ENCODE measurements at regions not wholly inside any gene's neighbourhood (a gene's known extent, or its start where the extent isn't known, plus 50 kb on each side); places are given as distances from the start of the nearest gene placed in this dataset.

- WGBS, 2 donors, result 80 to 85% methylated on average over 1 of the region's 1 CpG
- no peak for DNase-seq (ENCODE audit: low spot score in 2 of 2)
- no peak for TF ChIP-seq CTCF (IDR thresholded peaks at IDR 0.05)
- TF ChIP-seq POLR2A (IDR thresholded peaks at IDR 0.05), result no peak
- intact Hi-C loops (cut with DNase I; ENCODE audit: low total_unique reads), result no loop called here
- H3K4me3 ChIP-seq (ENCODE audit: low read depth, poor library complexity, severe bottlenecking), result no peak overlapping the region
These were observed 1400.0 kb upstream of the FLRT2 start for GRCh38 chr14:84129941-84130340.

- H3K4me3 ChIP-seq (ENCODE audit: low read depth, poor library complexity, severe bottlenecking), result no peak overlapping the region
- TF ChIP-seq POLR2A (IDR thresholded peaks at IDR 0.05), result no peak
- no peak for TF ChIP-seq CTCF (IDR thresholded peaks at IDR 0.05)
- intact Hi-C loops (cut with DNase I; ENCODE audit: low total_unique reads), result no loop called here
- no peak for DNase-seq (ENCODE audit: low spot score in 2 of 2)
These were observed 1398.0 kb upstream of the FLRT2 start for GRCh38 chr14:84131924-84132323.

- 70 to 74% methylated on average over 2 of the region's 2 CpGs for WGBS, 2 donors
- no peak overlapping the region for H3K4me3 ChIP-seq (ENCODE audit: low read depth, poor library complexity, severe bottlenecking)
- DNase-seq (ENCODE audit: low spot score in 2 of 2), result no peak
- intact Hi-C loops (cut with DNase I; ENCODE audit: low total_unique reads), result no loop called here
- no peak for TF ChIP-seq POLR2A (IDR thresholded peaks at IDR 0.05)
- TF ChIP-seq CTCF (IDR thresholded peaks at IDR 0.05), result no peak
These were observed 1385.8 kb upstream of the FLRT2 start for GRCh38 chr14:84144166-84144565.

- intact Hi-C loops (cut with DNase I; ENCODE audit: low total_unique reads), result no loop called here
- DNase-seq (ENCODE audit: low spot score in 2 of 2), result no peak
- WGBS, 2 donors, result 92 to 93% methylated on average over 14 of the region's 14 CpGs
- H3K4me3 ChIP-seq (ENCODE audit: low read depth, poor library complexity, severe bottlenecking), result no peak overlapping the region
- no peak for TF ChIP-seq CTCF (IDR thresholded peaks at IDR 0.05)
- TF ChIP-seq POLR2A (IDR thresholded peaks at IDR 0.05), result no peak
These were observed 1377.5 kb upstream of the FLRT2 start for GRCh38 chr14:84152452-84152851.

- no peak for DNase-seq (ENCODE audit: low spot score in 2 of 2)
- H3K4me3 ChIP-seq (ENCODE audit: low read depth, poor library complexity, severe bottlenecking), result no peak overlapping the region
- WGBS, 2 donors, result 52 to 53% methylated on average over 2 of the region's 2 CpGs
- TF ChIP-seq POLR2A (IDR thresholded peaks at IDR 0.05) (no peak), CTCF (IDR thresholded peaks at IDR 0.05) (no peak)
- intact Hi-C loops (cut with DNase I; ENCODE audit: low total_unique reads), result no loop called here
These were observed 1367.3 kb upstream of the FLRT2 start for GRCh38 chr14:84162633-84163032.

GRCh38 chr14:84167026-84167425 is 1362.9 kb upstream of the FLRT2 start:
- no peak overlapping the region for H3K4me3 ChIP-seq (ENCODE audit: low read depth, poor library complexity, severe bottlenecking)
- WGBS, 2 donors, result 71 to 73% methylated on average over 3 of the region's 3 CpGs
- TF ChIP-seq CTCF (IDR thresholded peaks at IDR 0.05) (no peak), POLR2A (IDR thresholded peaks at IDR 0.05) (no peak)
- intact Hi-C loops (cut with DNase I; ENCODE audit: low total_unique reads), result no loop called here
- no peak for DNase-seq (ENCODE audit: low spot score in 2 of 2)
